Skin epidermis (tissue), 12 donors: ENCODE measurements at regions not wholly inside any gene's neighbourhood (a gene's known extent, or its start where the extent isn't known, plus 50 kb on each side); places are given as distances from the start of the nearest gene placed in this dataset.
"Not testable (repeated sequence)": the region's sequence is repeated elsewhere in the genome, so short reads cannot be mapped to it uniquely, and the experiment has no call there.

Experiments used
- H3K27ac ChIP-seq, 21 experiments: fragments of 200-600 bp; sonication (generic) in 11 of 21; one replicate each; pipeline ENCODE4 v1.5.0; 2020; ENCODE audit warnings: mild to moderate bottlenecking in 3 of 21, inconsistent platforms in 2 of 21, moderate library complexity in 2 of 21
- H3K4me3 ChIP-seq, 7 experiments: fragments of 200-600 bp; sonication (generic) in 2 of 7; one replicate each; pipeline ENCODE4 v1.5.0; 2020; ENCODE audit warnings: inconsistent platforms in 2 of 7, mild to moderate bottlenecking in 2 of 7, moderate library complexity in 1 of 7

GRCh38 chr11:89612096-89612495, 98.0 kb upstream of the TRIM77 start:
- H3K4me3 ChIP-seq, result no peak overlapping the region
- H3K27ac ChIP-seq, result no peak overlapping the region

- H3K4me3 ChIP-seq, result no peak overlapping the region
- no peak overlapping the region for H3K27ac ChIP-seq
Observed at GRCh38 chr11:89613911-89614310, 96.2 kb upstream of the TRIM77 start.

GRCh38 chr11:89614428-89614827, 95.7 kb upstream of the TRIM77 start:
- H3K4me3 ChIP-seq, H3K27ac ChIP-seq: not testable (repeated sequence)

DNA sequence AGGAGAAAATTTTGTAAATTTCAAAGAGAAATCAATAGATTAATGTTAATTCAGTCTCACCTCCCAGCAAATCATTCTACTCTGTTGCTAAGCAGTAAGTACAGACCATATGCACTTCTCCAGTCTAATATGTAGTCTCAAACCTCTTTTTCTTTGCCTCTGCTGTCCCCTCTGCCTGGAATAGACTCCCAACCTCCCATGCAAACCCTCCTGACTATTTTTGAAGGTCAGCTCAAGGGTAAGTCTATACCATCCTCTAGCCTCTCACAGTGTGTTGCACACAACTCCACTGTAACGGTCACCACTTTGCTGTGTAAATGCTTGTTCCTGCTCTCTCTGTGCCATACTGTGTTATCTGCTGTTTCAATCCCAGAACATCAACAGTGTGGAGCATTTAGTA, 94.5 kb upstream of the TRIM77 start:
- not testable (repeated sequence) for H3K4me3 ChIP-seq, H3K27ac ChIP-seq

- H3K27ac ChIP-seq, H3K4me3 ChIP-seq: not testable (repeated sequence)
Observed at GRCh38 chr11:89616161-89616560, 93.9 kb upstream of the TRIM77 start.

- not testable (repeated sequence) for H3K27ac ChIP-seq, H3K4me3 ChIP-seq
Observed at GRCh38 chr11:89616999-89617602, 93.0 kb upstream of the TRIM77 start.

GRCh38 chr11:89620721-89621120, 89.4 kb upstream of the TRIM77 start:
- not testable (repeated sequence) for H3K4me3 ChIP-seq, H3K27ac ChIP-seq

DNA sequence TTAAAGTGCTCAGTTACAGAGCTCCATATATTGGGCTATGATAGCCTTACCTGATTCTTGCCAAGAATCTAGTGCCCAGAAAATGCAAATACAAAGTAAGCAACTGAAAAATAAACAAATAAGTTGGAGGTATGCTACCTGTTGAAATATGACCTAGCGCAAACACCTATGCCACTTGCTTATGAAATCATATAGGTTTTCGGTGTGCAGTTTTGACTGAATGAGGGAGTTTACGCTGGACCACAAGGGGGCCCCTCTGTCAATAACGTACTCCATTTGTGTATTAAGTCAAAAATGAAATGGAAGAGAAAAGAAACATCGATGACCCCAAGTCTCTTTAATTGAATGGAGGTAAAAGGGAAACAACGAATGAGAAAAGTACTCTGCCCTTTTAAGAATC, 84.9 kb upstream of the TRIM77 start:
- no peak overlapping the region for H3K4me3 ChIP-seq

DNA sequence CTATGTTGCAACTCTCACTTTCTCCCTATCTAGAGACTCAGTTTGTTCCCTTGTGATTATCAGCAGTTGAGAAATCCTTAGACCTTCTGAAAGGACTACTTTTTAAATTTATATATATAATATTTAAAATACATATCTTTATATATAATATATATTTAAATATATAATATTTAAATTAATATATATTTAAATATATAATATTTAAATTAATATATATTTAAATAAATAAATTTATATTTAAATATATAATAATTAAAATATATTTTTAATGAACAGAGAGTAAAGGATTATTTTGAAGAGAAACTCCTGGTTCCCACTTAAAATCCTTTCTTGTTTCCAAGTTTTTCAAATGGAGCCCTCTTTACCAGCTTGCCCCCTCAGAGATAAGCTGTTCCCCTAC, 83.7 kb upstream of the TRIM77 start:
- no peak overlapping the region for H3K4me3 ChIP-seq
- H3K27ac ChIP-seq, result no peak overlapping the region

More for the DNA sequence above, 84.9 kb upstream of the TRIM77 start:
- no peak overlapping the region for H3K27ac ChIP-seq

GRCh38 chr11:89626881-89627280, 83.2 kb upstream of the TRIM77 start:
- not testable (repeated sequence) for H3K27ac ChIP-seq, H3K4me3 ChIP-seq

DNA sequence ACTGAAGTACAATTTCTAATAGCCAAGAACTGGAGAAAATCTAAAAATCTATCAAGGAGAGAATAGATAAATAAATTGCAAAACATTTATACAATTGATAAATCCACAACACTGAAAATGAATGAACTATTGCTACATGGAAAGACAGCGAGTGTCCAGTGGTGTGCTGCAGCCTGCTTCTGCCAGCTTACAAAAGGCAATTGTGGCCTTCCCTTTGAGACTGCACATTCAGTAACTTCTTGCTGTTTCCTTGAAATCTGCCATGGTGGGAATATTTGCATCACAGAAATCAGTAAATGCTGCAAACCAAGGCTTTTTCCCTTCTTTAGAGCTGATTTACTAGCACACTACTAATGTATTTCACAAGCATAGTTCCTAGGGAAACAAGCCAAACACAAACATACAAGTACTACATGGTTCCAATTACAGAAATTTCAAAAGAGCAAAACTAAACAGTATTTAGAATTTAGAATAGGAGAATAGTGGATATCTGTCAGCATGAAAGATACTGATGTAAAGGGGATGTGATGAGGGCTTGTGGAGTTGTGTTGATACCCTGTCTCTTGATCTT, 76.9 kb upstream of the TRIM77 start:
- Histone ChIP-seq H3K27ac (no peak overlapping the region), H3K4me3 (no peak overlapping the region)

DNA sequence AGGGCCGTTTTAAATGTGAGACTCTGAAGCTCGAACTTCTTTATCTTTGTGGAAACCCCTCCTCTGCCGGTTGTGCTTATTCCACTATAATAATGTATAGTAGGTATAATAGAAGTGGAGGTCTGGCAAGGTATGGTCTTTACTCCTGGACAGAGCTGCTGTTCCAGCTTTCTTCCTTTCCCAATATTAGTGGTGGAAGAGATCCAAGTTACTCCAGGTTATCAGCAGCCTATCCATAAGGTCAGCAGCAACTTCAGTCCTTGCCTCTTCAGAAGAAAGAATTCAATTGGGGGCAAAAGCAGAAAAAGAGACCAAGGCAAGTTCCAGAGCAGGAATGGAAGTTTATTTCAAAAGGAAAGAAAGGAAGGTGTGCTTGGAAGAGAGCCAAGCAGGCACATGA, 69.3 kb upstream of the TRIM77 start:
- H3K4me3 ChIP-seq, H3K27ac ChIP-seq: not testable (repeated sequence)

DNA sequence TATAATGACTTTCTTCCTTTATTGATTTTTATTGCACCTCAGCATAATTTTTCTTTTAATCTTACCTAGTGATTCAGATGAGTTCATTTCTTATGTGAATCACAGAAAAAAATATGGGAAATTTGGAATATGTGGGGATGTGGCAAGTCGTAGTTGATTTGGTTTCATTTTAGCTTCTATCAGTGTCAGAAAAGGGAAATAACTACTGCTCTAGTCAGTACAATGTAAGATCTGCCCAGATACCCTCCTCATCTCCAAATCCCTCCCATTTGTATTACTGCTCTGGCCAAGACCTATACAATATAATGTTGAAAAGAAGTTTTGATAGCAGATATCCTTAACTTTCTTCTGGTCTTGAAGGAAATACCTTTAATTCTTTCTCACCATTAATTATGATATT, 61.9 kb upstream of the TRIM77 start:
- not testable (repeated sequence) for H3K4me3 ChIP-seq, H3K27ac ChIP-seq

DNA sequence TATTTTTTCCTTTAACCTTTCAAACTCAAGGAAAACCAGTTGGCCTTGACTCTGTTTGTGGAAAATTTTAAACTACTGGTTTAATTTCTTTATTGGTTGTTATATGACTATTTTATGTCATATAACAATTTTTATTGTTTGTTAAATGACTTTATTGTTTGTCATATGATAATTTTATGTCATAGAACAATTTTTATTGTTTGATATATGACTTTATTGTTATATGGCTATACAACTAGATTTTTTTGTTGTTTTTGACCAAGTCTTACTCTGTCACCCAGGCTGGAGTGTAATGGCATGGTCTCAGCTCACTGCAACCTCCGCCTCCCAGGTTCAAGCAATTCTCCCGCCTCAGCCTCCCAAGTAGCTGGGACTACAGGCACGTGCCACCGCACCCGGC, 61.1 kb upstream of the TRIM77 start:
- not testable (repeated sequence) for H3K4me3 ChIP-seq, H3K27ac ChIP-seq

DNA sequence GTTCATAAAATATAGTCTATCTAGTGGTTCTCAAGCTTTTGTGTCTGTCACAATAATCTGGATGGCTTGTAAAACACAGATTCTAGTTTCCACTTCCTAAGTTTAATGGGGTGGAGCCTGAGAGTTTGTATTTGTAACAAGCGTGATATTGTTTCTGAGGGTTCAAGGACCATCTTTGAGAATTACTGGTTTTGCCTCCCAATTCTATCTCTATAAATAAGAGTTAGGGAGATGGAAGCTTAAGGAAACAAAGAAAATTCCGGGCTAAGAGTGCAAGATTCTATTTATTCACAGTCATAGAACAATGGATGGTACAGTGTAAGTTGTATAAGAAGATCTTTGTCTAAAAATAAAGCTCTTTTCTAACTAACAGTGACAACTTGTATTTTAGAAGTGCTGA, 55.4 kb upstream of the TRIM77 start:
- not testable (repeated sequence) for H3K4me3 ChIP-seq, H3K27ac ChIP-seq

DNA sequence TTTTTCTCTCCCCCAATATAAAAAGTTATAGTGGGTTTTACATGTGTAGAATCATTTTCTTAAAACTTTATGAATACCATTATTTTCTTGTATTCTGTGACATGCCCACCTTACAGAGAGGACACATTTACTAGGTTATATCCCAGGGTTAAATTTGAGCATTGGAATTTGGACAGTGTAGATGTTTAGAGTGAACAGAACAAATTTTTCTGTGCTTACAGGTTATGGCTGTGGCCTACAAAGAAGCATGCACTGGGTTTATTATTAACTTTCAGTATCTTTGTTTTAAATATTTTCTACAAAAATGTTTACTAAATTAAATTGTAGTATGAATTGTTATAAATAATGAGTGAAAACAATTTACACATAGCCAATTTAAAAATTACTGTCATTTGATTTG, 51.3 kb upstream of the TRIM77 start:
- H3K27ac ChIP-seq, H3K4me3 ChIP-seq: not testable (repeated sequence)

DNA sequence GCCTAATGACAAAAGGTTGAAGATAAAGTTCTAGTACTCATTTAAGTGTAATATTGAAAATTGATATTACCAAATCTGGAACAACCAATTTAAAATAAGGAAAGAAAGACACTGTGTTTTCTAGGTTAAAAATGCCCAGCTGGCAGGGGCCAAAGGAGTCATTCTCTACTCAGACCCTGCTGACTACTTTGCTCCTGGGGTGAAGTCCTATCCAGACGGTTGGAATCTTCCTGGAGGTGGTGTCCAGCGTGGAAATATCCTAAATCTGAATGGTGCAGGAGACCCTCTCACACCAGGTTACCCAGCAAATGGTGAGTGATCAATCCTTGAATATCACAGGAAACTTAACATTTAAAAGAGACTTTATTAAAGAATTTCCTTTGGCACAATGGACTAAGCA, 50.7 kb upstream of the TRIM77 start:
- not testable (repeated sequence) for H3K4me3 ChIP-seq, H3K27ac ChIP-seq

- no peak overlapping the region for H3K27ac ChIP-seq
- H3K4me3 ChIP-seq, result no peak overlapping the region
Observed at GRCh38 chr11:89660234-89660633, 49.9 kb upstream of the TRIM77 start.
